ENCODE measurements at regions not wholly inside any gene's neighbourhood (a gene's known extent, or its start where the extent isn't known, plus 50 kb on each side); places are given as distances from the start of the nearest gene placed in this dataset.

DNA sequence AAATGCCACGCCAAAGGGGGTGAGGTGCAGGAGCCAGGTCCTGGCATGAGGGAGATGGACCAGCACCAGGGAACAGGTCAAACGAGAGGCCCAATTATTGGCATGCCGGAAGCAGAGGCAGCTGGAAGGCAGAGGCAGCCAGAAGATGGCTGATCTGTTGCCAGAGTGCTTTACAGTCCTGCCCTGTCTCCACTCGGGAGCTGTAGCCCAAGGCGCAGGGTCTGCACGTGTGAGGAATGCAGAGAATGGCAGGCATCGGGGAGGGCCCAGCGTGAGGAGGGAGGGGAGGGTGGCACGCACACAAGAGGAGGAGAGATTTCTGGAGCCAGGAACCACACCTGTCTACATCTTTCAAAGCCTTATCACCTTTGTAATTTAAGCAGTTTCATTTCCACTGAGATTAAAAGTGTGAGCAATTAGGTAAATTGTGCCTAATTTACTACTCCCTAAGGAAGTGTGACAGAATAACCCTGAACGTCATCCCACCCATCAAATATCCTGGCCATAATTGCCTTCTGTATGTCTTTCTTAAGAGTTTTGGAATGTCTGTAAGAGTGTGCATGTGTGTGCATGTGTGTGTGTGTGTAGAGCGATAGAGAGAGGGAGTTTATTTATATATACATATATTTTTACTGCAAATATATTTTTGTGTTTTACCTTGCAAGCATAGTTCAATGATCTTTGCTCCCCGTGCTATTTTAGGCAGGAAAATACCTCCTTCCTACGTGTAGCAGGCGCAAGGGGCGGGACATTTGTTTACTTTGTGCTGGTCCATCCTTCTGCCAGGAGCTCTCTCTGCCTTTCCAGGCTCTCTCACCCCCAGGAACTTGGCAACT lies 125.5 kb upstream of the SERBP1 start:
- peak overlapping the region; percentile 10; the same call in 1 of the 2 replicates for H3K27ac ChIP-seq
- no peak for TF ChIP-seq ZFX (IDR thresholded peaks at IDR 0.05; ENCODE audit: borderline replicate concordance)
- TF ChIP-seq, protein P1, sequence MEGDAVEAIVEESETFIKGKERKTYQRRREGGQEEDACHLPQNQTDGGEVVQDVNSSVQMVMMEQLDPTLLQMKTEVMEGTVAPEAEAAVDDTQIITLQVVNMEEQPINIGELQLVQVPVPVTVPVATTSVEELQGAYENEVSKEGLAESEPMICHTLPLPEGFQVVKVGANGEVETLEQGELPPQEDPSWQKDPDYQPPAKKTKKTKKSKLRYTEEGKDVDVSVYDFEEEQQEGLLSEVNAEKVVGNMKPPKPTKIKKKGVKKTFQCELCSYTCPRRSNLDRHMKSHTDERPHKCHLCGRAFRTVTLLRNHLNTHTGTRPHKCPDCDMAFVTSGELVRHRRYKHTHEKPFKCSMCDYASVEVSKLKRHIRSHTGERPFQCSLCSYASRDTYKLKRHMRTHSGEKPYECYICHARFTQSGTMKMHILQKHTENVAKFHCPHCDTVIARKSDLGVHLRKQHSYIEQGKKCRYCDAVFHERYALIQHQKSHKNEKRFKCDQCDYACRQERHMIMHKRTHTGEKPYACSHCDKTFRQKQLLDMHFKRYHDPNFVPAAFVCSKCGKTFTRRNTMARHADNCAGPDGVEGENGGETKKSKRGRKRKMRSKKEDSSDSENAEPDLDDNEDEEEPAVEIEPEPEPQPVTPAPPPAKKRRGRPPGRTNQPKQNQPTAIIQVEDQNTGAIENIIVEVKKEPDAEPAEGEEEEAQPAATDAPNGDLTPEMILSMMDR (IDR thresholded peaks at IDR 0.05) = no peak

DNA sequence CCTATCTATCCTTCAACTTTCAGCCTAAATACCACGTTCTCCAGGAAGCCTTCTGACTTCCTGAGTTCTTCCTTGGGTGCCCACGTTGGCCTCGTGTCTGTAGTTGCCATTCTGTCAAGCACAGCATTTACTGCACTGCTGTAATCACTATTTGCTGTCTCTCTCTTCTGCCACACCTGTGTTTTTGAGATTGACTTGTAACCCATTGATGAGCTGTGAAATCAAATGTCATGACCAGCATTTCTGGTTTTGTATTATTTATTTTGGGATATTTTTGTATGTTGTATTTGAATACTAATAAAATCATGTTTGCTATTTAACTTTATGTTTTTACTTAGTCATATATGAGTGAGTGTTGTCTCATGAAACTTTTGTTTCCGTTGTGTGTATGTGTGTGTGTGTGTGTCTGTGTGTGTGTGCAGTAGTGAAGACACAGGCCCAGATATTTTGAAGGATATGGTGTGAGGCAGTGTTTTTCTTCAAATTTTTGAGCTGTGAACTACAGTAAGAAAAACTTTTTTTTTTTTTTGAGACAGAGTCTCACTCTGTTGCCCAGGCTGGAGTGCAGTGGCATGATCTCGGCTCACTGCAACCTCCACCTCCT lies 126.2 kb upstream of the SERBP1 start:
- TF ChIP-seq, protein P1 (IDR thresholded peaks at IDR 0.05) = no peak
- no peak for TF ChIP-seq ZFX (IDR thresholded peaks at IDR 0.05; ENCODE audit: borderline replicate concordance)
- peak overlapping the region; percentile 10; the same call in 1 of the 2 replicates for H3K27ac ChIP-seq

DNA sequence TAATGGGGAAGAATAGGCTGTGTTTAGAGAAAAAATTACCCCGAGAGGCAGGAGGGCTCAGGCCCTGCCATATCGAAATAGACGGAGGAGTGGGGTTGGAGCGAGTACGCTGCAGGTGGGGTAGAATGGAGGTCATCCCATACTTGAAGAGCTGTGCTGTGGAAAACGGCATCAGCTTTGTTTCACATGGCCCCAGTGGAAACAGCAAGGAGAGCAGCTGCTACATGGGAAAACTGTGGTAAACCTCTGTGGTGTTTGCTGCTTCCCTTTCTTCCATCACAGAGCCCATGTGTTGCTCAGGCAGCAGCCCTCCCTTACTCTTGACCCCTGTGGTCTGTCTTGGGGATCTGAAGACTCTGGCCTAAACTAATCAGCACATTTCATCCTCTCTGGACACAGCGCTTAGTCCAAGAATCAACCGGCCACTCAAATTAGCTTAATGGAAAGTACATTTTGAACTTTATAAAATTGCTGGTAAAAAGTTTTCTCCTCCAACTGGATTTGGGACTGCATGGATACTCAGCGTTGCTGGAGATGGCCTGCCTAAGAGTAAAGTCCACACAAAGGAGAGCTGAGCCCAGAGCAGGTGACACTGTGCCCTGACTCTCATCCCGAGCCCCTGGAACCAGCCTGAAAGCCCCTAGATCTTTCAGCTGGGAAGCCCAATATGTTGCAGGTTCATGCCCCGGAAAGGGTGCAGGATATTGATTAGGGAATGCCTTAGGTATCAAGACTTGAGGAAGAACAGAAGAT lies 127.1 kb upstream of the GADD45A start:
- no peak overlapping the region for H3K27ac ChIP-seq
- TF ChIP-seq ZFX (IDR thresholded peaks at IDR 0.05; ENCODE audit: borderline replicate concordance) = no peak
- TF ChIP-seq, protein P1 (IDR thresholded peaks at IDR 0.05) = no peak

DNA sequence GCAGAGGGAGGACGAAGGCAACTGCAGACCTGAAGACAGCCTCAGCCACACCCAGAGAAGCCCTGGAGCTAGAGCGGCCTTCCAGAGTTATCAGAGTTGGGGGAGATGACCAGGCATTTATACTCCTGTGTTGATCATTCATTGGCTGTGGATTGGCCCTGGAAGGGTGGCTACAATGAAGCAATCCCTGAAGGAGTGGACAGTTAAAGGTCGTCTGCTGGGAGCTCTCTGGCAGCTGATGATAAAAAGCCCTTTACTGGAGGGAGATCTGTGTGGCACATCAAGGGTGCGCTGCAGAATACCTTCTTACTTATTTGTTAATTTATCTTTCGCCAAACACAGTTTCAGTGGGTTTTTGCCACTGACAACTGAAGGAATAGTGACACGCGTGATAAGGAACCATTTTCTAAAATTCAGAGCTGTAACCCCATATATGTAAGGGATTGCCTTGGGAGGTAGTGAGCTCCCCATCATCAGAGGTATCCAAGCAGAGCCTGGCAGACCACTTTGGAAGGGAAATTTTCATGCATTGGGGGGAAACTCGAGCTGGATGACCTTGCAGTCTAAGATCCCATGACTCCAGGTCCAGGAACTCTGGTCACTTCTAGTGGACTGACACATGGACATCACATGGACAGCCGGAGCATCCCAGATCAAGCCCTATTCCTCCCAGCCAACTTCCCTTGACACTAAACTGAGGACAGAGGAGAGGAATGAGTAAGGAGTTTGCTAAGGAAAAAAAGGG lies 126.4 kb upstream of the GADD45A start:
- no peak for TF ChIP-seq ZFX (IDR thresholded peaks at IDR 0.05; ENCODE audit: borderline replicate concordance)
- TF ChIP-seq, protein P1 (IDR thresholded peaks at IDR 0.05) = no peak

DNA sequence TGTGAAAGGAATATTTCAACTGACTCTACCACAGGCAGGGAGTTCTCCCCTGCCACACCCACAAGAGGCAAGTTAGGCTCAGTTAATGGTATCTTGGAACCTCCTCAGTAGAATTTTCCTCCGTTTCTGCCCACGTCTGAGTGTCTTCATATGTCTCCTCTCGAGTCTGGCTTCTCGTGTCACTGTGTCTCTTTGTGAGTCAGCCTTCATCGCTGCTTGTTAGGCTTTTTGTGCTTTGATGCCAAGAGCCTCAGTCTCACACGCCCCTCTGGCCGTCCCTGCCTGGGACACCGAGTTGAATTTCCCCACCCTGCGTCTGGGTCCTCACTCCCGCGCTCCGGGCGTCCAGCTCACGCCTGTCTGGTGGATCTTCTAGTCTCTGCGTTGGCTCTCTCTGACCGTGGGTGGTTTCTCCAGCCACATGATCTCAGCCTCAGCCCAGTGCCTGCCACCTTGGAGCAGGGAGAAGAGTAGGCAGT lies 125.7 kb upstream of the GADD45A start:
- TF ChIP-seq, protein P1 (IDR thresholded peaks at IDR 0.05) = no peak
- TF ChIP-seq ZFX (IDR thresholded peaks at IDR 0.05; ENCODE audit: borderline replicate concordance) = no peak
- H3K27ac ChIP-seq = 0 out of 2 replicates have a peak overlapping the region, but pooled peaks have one; percentile 25

More for the DNA sequence above, 126.4 kb upstream of the GADD45A start:
- H3K27ac ChIP-seq = no peak overlapping the region

DNA sequence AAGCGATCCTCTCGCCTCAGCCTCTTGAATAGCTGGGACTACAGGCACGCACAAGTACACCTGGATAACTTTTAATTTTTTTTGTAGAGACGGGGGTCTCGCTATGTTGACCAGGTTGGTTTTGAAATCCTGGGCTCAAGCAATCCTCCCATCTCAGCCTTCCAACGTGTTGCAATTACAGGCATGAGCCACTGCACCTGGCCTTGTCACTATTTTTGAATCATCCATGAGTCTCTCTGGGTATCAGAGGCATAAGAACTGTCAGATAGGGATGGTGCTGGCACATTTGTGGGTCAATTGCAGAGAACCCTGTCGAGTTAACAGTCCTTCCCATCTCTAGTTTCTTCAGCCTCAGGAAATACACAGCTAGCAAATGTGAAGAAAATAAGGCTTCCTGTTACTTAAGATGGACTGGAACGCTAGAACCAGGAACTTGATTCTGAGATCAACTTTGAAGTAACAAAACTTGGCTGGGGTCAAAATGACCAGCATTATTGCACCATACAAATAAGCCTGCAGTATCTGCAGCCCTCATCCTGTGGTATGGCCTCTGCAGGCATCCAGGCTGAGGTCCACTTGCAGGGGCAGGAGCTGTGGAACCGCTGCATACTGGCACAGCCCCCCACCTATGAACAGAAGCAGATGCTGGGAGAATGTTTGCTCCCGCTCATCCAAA lies 124.3 kb upstream of the GADD45A start:
- H3K27ac ChIP-seq = no peak overlapping the region
- no peak for TF ChIP-seq ZFX (IDR thresholded peaks at IDR 0.05; ENCODE audit: borderline replicate concordance)
- TF ChIP-seq, protein P1 (IDR thresholded peaks at IDR 0.05) = no peak
